Endothelial cell of umbilical vein (primary cell): ENCODE measurements at regions not wholly inside any gene's neighbourhood (a gene's known extent, or its start where the extent isn't known, plus 50 kb on each side); places are given as distances from the start of the nearest gene placed in this dataset.
"Not testable (repeated sequence)": the region's sequence is repeated elsewhere in the genome, so short reads cannot be mapped to it uniquely, and the experiment has no call there.

Source experiments
- BruUV-seq: library from RNA; stranded (reverse); fragments of 400-500 nt; replicated peaks from 2 replicates; lab custom pipeline; 2021; lab: Mats Ljungman, UMichigan
- CTCF ChIA-PET: fragments of 300-600, 350-600 bp; sonication (Branson Sonifier 250); formaldehyde crosslinking; loops from one replicate; lab custom pipeline; 2021; ENCODE audit warnings: antibody characterized with exemption, inconsistent platforms; lab: Charles Lee
- POLR2A ChIA-PET: fragments of 300-600, 350-600 bp; sonication (Branson Sonifier 250); formaldehyde crosslinking; loops from one replicate; lab custom pipeline; 2021; ENCODE audit warnings: antibody characterized with exemption, inconsistent platforms; lab: Charles Lee
- DNase-seq: peaks from one replicate; pipeline ENCODE4 v3.0.0-alpha.2; 2011; ENCODE audit warnings: low read depth, low spot score
- FAIRE-seq: peaks from 2 replicates; lab custom pipeline; 2011; peaks lifted over from hg19 to GRCh38; lab: Jason Lieb, UNC
- H2AFZ ChIP-seq: 2 replicates; pipeline ENCODE4 v1.6.0; 2012; ENCODE audit warnings: low read depth, low read length, control low read depth, inconsistent platforms
- H3K27ac ChIP-seq: 2 replicates; pipeline ENCODE4 v1.5.1; 2011; ENCODE audit warnings: low read depth, mild to moderate bottlenecking, control low read depth, low read length, moderate library complexity; ENCODE audit not compliant: insufficient read depth
- H3K27me3 ChIP-seq, 2 experiments: 2 replicates each; pipeline versions ENCODE4 v1.6.0 to v1.6.1; 2011; ENCODE audit warnings: low read length in 2 of 2, mixed read lengths in 1 of 2; ENCODE audit not compliant: control insufficient read depth in 2 of 2, insufficient read depth in 2 of 2
- H3K36me3 ChIP-seq, 2 experiments: 2 replicates in 1 of 2; 3 replicates in 1 of 2; pipeline ENCODE4 v1.5.1; 2011; ENCODE audit warnings: low read length in 2 of 2, mild to moderate bottlenecking in 1 of 2, moderate library complexity in 1 of 2; ENCODE audit not compliant: control insufficient read depth in 2 of 2, insufficient read depth in 2 of 2; ENCODE audit errors: extremely low read depth in 1 of 2
- H3K4me1 ChIP-seq: 3 replicates; pipeline ENCODE4 v1.5.1; 2011; ENCODE audit warnings: mild to moderate bottlenecking, low read length; ENCODE audit not compliant: control insufficient read depth, insufficient read depth; ENCODE audit errors: extremely low read depth
- H3K4me2 ChIP-seq: 2 replicates; pipeline ENCODE4 v1.6.1; 2011; ENCODE audit warnings: low read length, control low read depth, mixed read lengths; ENCODE audit not compliant: insufficient read depth
- H3K4me3 ChIP-seq, 3 experiments: fragments of 200-600 bp in 1 of 3; sonication (generic), shearing (Covaris generic) in 1 of 3; replicated peaks in 1 of 3; 2 replicates each; pipeline ENCODE4 v1.5.1; 2011 to 2016; ENCODE audit warnings: control low read depth in 3 of 3, low read length in 3 of 3, mild to moderate bottlenecking in 2 of 3, inconsistent platforms in 1 of 3, low read depth in 1 of 3, moderate library complexity in 1 of 3; ENCODE audit not compliant: insufficient read depth in 1 of 3
- H3K79me2 ChIP-seq: 2 replicates; pipeline ENCODE4 v1.6.0; 2012; ENCODE audit warnings: low read length, inconsistent platforms; ENCODE audit not compliant: control insufficient read depth, insufficient read depth
- H3K9ac ChIP-seq: replicated peaks from 2 replicates; pipeline ENCODE3; 2011; ENCODE audit warnings: low read length, control low read depth; ENCODE audit not compliant: insufficient read depth; ENCODE audit errors: extremely low read depth
- H3K9me1 ChIP-seq: replicated peaks from 3 replicates; pipeline ENCODE4 v1.6.0; 2011; ENCODE audit warnings: mild to moderate bottlenecking, low read length; ENCODE audit not compliant: control insufficient read depth, insufficient read depth; ENCODE audit errors: extremely low read depth
- H3K9me3 ChIP-seq: replicated peaks from 2 replicates; pipeline ENCODE4 v1.5.1; 2012; ENCODE audit warnings: low read length, inconsistent platforms; ENCODE audit not compliant: control insufficient read depth, insufficient read depth
- H4K20me1 ChIP-seq: replicated peaks from 2 replicates; pipeline ENCODE3; 2011; ENCODE audit warnings: mild to moderate bottlenecking, low read length; ENCODE audit not compliant: control insufficient read depth, insufficient read depth; ENCODE audit errors: extremely low read depth
- EZH2 ChIP-seq: IDR thresholded peaks from 2 replicates; pipeline ENCODE4 v1.6.1; 2012; ENCODE audit warnings: borderline replicate concordance, low read depth, mild to moderate bottlenecking, moderate library complexity, low read length, inconsistent platforms; ENCODE audit not compliant: severe bottlenecking
- FOS ChIP-seq: IDR thresholded peaks from 2 replicates; pipeline ENCODE4 v1.6.1; 2011; ENCODE audit warnings: mild to moderate bottlenecking, low read length, moderate library complexity, borderline replicate concordance; ENCODE audit not compliant: insufficient read depth
- GATA2 ChIP-seq: IDR thresholded peaks from 2 replicates; pipeline ENCODE4 v1.7.0; 2011; ENCODE audit warnings: low read depth, mild to moderate bottlenecking, moderate library complexity, mixed read lengths, low read length; ENCODE audit not compliant: insufficient read length, insufficient read depth
- JUN ChIP-seq: IDR thresholded peaks from 2 replicates; pipeline ENCODE4 v1.6.1; 2011; ENCODE audit warnings: borderline replicate concordance, low read depth; ENCODE audit not compliant: insufficient read length, insufficient read depth
- MYC ChIP-seq: IDR thresholded peaks from one replicate; pipeline ENCODE4 v1.6.1; 2011; ENCODE audit warnings: mild to moderate bottlenecking, low read depth, low read length
- POLR2A ChIP-seq: IDR thresholded peaks from 2 replicates; pipeline ENCODE4 v1.6.1; 2012; ENCODE audit warnings: low read depth, mild to moderate bottlenecking, control low read depth, low read length
- POLR2AphosphoS5 ChIP-seq: IDR thresholded peaks from 2 replicates; pipeline ENCODE4 v1.6.1; 2012; ENCODE audit warnings: low read depth, mild to moderate bottlenecking, control low read depth, low read length, moderate library complexity; ENCODE audit not compliant: insufficient read depth
- dilution Hi-C: fragments of 300-500 bp; cut with MboI; formaldehyde crosslinking; loops from one replicate; pipeline ENCODE4 v1.15.0; 2019; ENCODE audit warnings: low sequenced_read_pairs; ENCODE audit not compliant: extremely low pct_ligation_motif_present
- intact Hi-C: fragments of 100-400 bp; cut with micrococcal nuclease; formaldehyde crosslinking; loops from one replicate; pipeline ENCODE4 v1.10.0; 2022
- TF ChIP-seq, protein P1 (sequence below): IDR thresholded peaks from 2 replicates; pipeline ENCODE4 v1.6.1; 2011; ENCODE audit not compliant: insufficient read depth, insufficient read length
- TF ChIP-seq, protein P2 (sequence below), 2 donors: IDR thresholded peaks; 1 replicate in 1 of 2; 2 replicates in 1 of 2; pipeline ENCODE4 v1.5.1; 2011; ENCODE audit warnings: low read length in 2 of 2, mild to moderate bottlenecking in 2 of 2, moderate library complexity in 2 of 2, control low read depth in 1 of 2, inconsistent platforms in 1 of 2, low read depth in 1 of 2; ENCODE audit not compliant: insufficient read depth in 1 of 2; ENCODE audit errors: extremely low read depth in 1 of 2

DNA sequence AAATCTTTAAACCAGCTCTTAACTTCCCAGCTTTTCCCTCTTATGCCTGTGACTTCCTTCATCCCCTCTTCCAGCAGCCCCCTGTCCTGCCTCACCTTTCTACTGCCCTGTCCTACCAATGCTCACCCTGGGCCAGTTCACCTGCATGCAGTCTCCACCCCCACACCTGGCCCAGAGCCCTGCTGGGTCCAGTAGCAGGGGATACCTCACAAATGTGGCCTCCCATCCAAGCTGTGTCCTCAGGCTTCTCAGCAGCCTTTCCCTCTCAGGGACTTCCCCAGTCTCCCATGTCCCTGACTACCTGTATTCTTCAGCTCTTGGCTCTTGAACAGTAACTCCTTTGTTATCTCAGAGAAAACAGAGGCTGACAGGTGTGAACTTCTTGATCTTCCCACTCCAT lies 503.2 kb downstream of the MFSD1 start:
- H3K4me1 ChIP-seq: no peaks in the 10 kb centered on the region
- H3K9me3 ChIP-seq: no peaks in the 10 kb centered on the region
- TF ChIP-seq GATA2 (no peak), EZH2 (no peak), POLR2AphosphoS5 (no peak), POLR2A (no peak), JUN (no peak), MYC (no peak), FOS (no peak)
- TF ChIP-seq, protein P1, sequence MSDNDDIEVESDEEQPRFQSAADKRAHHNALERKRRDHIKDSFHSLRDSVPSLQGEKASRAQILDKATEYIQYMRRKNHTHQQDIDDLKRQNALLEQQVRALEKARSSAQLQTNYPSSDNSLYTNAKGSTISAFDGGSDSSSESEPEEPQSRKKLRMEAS: no peak
- TF ChIP-seq, protein P2, sequence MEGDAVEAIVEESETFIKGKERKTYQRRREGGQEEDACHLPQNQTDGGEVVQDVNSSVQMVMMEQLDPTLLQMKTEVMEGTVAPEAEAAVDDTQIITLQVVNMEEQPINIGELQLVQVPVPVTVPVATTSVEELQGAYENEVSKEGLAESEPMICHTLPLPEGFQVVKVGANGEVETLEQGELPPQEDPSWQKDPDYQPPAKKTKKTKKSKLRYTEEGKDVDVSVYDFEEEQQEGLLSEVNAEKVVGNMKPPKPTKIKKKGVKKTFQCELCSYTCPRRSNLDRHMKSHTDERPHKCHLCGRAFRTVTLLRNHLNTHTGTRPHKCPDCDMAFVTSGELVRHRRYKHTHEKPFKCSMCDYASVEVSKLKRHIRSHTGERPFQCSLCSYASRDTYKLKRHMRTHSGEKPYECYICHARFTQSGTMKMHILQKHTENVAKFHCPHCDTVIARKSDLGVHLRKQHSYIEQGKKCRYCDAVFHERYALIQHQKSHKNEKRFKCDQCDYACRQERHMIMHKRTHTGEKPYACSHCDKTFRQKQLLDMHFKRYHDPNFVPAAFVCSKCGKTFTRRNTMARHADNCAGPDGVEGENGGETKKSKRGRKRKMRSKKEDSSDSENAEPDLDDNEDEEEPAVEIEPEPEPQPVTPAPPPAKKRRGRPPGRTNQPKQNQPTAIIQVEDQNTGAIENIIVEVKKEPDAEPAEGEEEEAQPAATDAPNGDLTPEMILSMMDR (IDR thresholded peaks at IDR 0.05; ENCODE audit: extremely low read depth in 1 of 2, insufficient read depth in 1 of 2, low read depth in 1 of 2, low read length in 2 of 2): no peak
- H4K20me1 ChIP-seq: no peaks in the 10 kb centered on the region
- H3K4me3 ChIP-seq: no peak overlapping the region
- no peak overlapping the region for H3K4me2 ChIP-seq
- no peaks in the 10 kb centered on the region for H3K79me2 ChIP-seq
- FAIRE-seq (no peak), DNase-seq (no peak)
- intact Hi-C loops (no loop called here), dilution Hi-C loops (no loop called here)
- ChIA-PET POLR2A (no interaction called here), CTCF (no interaction called here)
- no peak overlapping the region for H2AFZ ChIP-seq
- peaks cover 1 to 7% of the 10 kb centered on the region in 2 experiments for H3K27me3 ChIP-seq
- H3K9me1 ChIP-seq: no peaks in the 10 kb centered on the region
- no peak overlapping the region for H3K9ac ChIP-seq
- no TSS peak for BruUV-seq
- no peaks in the 10 kb centered on the region for H3K36me3 ChIP-seq
- H3K27ac ChIP-seq: no peak overlapping the region

DNA sequence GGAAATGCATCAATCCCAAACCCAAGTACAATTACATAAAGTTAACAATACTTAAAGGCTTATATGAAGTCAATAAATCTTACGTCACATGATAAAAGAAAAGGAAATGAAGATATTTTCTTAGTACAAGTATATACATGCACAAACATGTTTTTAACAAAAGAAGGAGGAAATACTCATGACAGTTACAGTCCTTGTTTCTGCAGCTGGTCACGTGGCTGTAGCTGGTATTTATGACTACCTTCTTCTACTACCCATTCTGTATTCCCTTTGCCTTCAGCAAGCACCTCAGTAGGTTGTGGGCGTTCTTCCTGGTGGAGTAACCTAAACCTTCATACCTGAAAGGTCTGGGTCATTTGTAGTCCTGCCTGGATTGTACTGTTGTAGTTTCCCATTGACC lies 514.9 kb downstream of the MFSD1 start:
- H3K79me2 ChIP-seq, POLR2A ChIA-PET, H2AFZ ChIP-seq, intact Hi-C loops, H3K4me1 ChIP-seq, H3K36me3 ChIP-seq, H3K4me2 ChIP-seq, H3K9ac ChIP-seq, CTCF ChIA-PET, DNase-seq, H3K27me3 ChIP-seq, H3K4me3 ChIP-seq, H4K20me1 ChIP-seq, dilution Hi-C loops, FAIRE-seq, H3K9me3 ChIP-seq, H3K9me1 ChIP-seq, H3K27ac ChIP-seq, BruUV-seq: not testable (repeated sequence)
